Mesenchymal stem cell (in vitro differentiated cells and primary cell): ENCODE measurements at regions not wholly inside any gene's neighbourhood (a gene's known extent, or its start where the extent isn't known, plus 50 kb on each side); places are given as distances from the start of the nearest gene placed in this dataset.

Source experiments
- DNase-seq: peaks from one replicate; pipeline ENCODE4 v3.0.0-alpha.2; 2013
- H2AFZ ChIP-seq: one replicate; pipeline ENCODE4 v1.6.1; 2013; ENCODE audit warnings: low read depth, mild to moderate bottlenecking, control low read depth, inconsistent platforms, low read length, moderate library complexity
- H2AK5ac ChIP-seq: 2 replicates; pipeline ENCODE4 v1.6.1; 2013; ENCODE audit warnings: low read length, moderate library complexity, mild to moderate bottlenecking, inconsistent platforms; ENCODE audit not compliant: severe bottlenecking
- H2BK120ac ChIP-seq: one replicate; pipeline ENCODE4 v1.6.1; 2013; ENCODE audit warnings: low read depth, mild to moderate bottlenecking, inconsistent platforms, low read length, moderate library complexity
- H2BK12ac ChIP-seq, 2 experiments: one replicate each; pipeline ENCODE4 v1.6.1; 2013; ENCODE audit warnings: inconsistent platforms in 2 of 2, low read length in 2 of 2, mild to moderate bottlenecking in 2 of 2, moderate library complexity in 2 of 2, control low read depth in 1 of 2
- H2BK15ac ChIP-seq: one replicate; pipeline ENCODE4 v1.6.1; 2013; ENCODE audit warnings: mild to moderate bottlenecking, low read depth, inconsistent platforms; ENCODE audit not compliant: poor library complexity, severe bottlenecking
- H2BK5ac ChIP-seq: 2 replicates; pipeline ENCODE4 v1.6.1; 2013; ENCODE audit warnings: low read depth, mild to moderate bottlenecking, low read length, control low read depth, inconsistent platforms; ENCODE audit not compliant: poor library complexity, severe bottlenecking
- H3K14ac ChIP-seq, 2 experiments: one replicate each; pipeline ENCODE4 v1.6.1; 2013; ENCODE audit warnings: inconsistent platforms in 2 of 2, low read length in 2 of 2, control low read depth in 1 of 2, mild to moderate bottlenecking in 1 of 2, moderate library complexity in 1 of 2
- H3K18ac ChIP-seq, 2 experiments: one replicate each; pipeline ENCODE4 v1.6.1; 2013; ENCODE audit warnings: inconsistent platforms in 2 of 2, low read length in 2 of 2, control low read depth in 1 of 2, low read depth in 1 of 2, mild to moderate bottlenecking in 1 of 2
- H3K23ac ChIP-seq, 2 experiments: one replicate each; pipeline ENCODE4 v1.6.1; 2013; ENCODE audit warnings: inconsistent platforms in 2 of 2, low read length in 2 of 2, mild to moderate bottlenecking in 2 of 2, moderate library complexity in 2 of 2, control low read depth in 1 of 2
- H3K27ac ChIP-seq: 2 replicates; pipeline ENCODE4 v1.5.1; 2013; ENCODE audit warnings: mild to moderate bottlenecking, moderate library complexity, low read length, control low read depth, inconsistent platforms; ENCODE audit not compliant: poor library complexity, severe bottlenecking
- H3K27me3 ChIP-seq, 2 experiments: 2 replicates each; pipeline versions ENCODE4 v1.6.1 to v1.7.0; 2013; ENCODE audit warnings: low read length in 2 of 2, mild to moderate bottlenecking in 2 of 2, moderate library complexity in 2 of 2, control low read depth in 1 of 2, inconsistent platforms in 1 of 2; ENCODE audit not compliant: control insufficient read depth in 1 of 2, insufficient read depth in 1 of 2
- H3K36me3 ChIP-seq, 2 experiments: 2 replicates each; pipeline versions ENCODE4 v1.6.1 to v1.7.0; 2013; ENCODE audit warnings: low read length in 2 of 2, control low read depth in 1 of 2, inconsistent platforms in 1 of 2, low read depth in 1 of 2, mild to moderate bottlenecking in 1 of 2; ENCODE audit not compliant: insufficient read depth in 2 of 2, control insufficient read depth in 1 of 2
- H3K4ac ChIP-seq, 2 experiments: one replicate each; pipeline ENCODE4 v1.6.1; 2013; ENCODE audit warnings: inconsistent platforms in 2 of 2, low read length in 2 of 2, mild to moderate bottlenecking in 2 of 2, moderate library complexity in 2 of 2, control low read depth in 1 of 2, low read depth in 1 of 2
- H3K4me1 ChIP-seq: 2 replicates; pipeline ENCODE4 v1.6.1; 2013; ENCODE audit warnings: low read depth, low read length, control low read depth; ENCODE audit not compliant: control insufficient read depth, insufficient read depth
- H3K4me2 ChIP-seq: 2 replicates; pipeline ENCODE4 v1.6.1; 2013; ENCODE audit warnings: low read length, mild to moderate bottlenecking, inconsistent platforms; ENCODE audit not compliant: poor library complexity, severe bottlenecking
- H3K4me3 ChIP-seq, 2 experiments: 2 replicates each; pipeline versions ENCODE4 v1.5.1 to v1.7.0; 2013; ENCODE audit warnings: low read length in 2 of 2, mild to moderate bottlenecking in 2 of 2, control low read depth in 1 of 2, low read depth in 1 of 2; ENCODE audit not compliant: insufficient read depth in 1 of 2
- H3K79me1 ChIP-seq: replicated peaks from 2 replicates; pipeline ENCODE4 v1.6.1; 2013; ENCODE audit warnings: mild to moderate bottlenecking, control low read depth, low read length, inconsistent platforms; ENCODE audit not compliant: poor library complexity, severe bottlenecking
- H3K9ac ChIP-seq: 2 replicates; pipeline ENCODE4 v1.7.0; 2013; ENCODE audit warnings: mild to moderate bottlenecking, low read length, moderate library complexity
- H3K9me3 ChIP-seq: 2 replicates; pipeline ENCODE4 v1.7.0; 2013; ENCODE audit warnings: mild to moderate bottlenecking, low read length; ENCODE audit not compliant: control insufficient read depth
- H4K8ac ChIP-seq: one replicate; pipeline ENCODE4 v1.6.1; 2013; ENCODE audit warnings: inconsistent platforms, mild to moderate bottlenecking, low read length, moderate library complexity
- H4K91ac ChIP-seq: one replicate; pipeline ENCODE4 v1.6.1; 2013; ENCODE audit warnings: mild to moderate bottlenecking, low read length, inconsistent platforms
- WGBS: methylation state at CpG from one replicate; pipeline ENCODE4 v1.1.7; 2013; ENCODE audit warnings: mixed read lengths; 5-methylcytosine and 5-hydroxymethylcytosine counted together

- Histone ChIP-seq H4K91ac (no peak overlapping the region), H3K4me1 (no peaks in the 10 kb centered on the region), H4K8ac (no peak overlapping the region), H3K36me3 (peaks cover 0 to 10% of the 10 kb centered on the region in 2 experiments), H3K9ac (no peak overlapping the region), H3K4me3 (no peak overlapping the region), H3K14ac (no peak overlapping the region), H2BK120ac (no peak overlapping the region), H2AFZ (no peak overlapping the region), H2BK5ac (no peak overlapping the region), H3K23ac (no peak overlapping the region), H3K27ac (no peak overlapping the region), H2BK12ac (no peak overlapping the region), H3K79me1 (no peaks in the 10 kb centered on the region), H3K9me3 (no peaks in the 10 kb centered on the region), H2BK15ac (no peak overlapping the region), H3K4me2 (no peak overlapping the region), H3K18ac (no peak overlapping the region), H3K4ac (no peak overlapping the region), H2AK5ac (no peak overlapping the region), H3K27me3 (no peaks in the 10 kb centered on the region)
- 56% methylated on average over 1 of the region's 4 CpGs for WGBS
- DNase-seq: no peak
These were observed 54.4 kb downstream of the NIBAN1 start for GRCh38 chr1:184919892-184920291.

GRCh38 chr1:184915463-184916090 is 58.7 kb downstream of the NIBAN1 start:
- no peak for DNase-seq
- WGBS: 86% methylated on average over 1 of the region's 3 CpGs

GRCh38 chr1:184914149-184914548 is 60.2 kb downstream of the NIBAN1 start:
- peaks cover 0 to 24% of the 10 kb centered on the region in 2 experiments for H3K36me3 ChIP-seq
- 100% methylated on average over 4 of the region's 4 CpGs for WGBS
- H3K4me2 ChIP-seq: no peak overlapping the region
- no peak overlapping the region for H4K8ac ChIP-seq
- no peak overlapping the region for H3K18ac ChIP-seq
- H3K14ac ChIP-seq: no peak overlapping the region
- no peak overlapping the region for H2AFZ ChIP-seq
- H2BK15ac ChIP-seq: no peak overlapping the region
- no peak overlapping the region for H3K27ac ChIP-seq
- no peak overlapping the region for H3K4ac ChIP-seq
- H3K23ac ChIP-seq: no peak overlapping the region
- no peaks in the 10 kb centered on the region for H3K9me3 ChIP-seq
- DNase-seq: no peak
- H3K4me1 ChIP-seq: no peaks in the 10 kb centered on the region
- no peak overlapping the region for H2BK5ac ChIP-seq
- no peak overlapping the region for H3K4me3 ChIP-seq
- H2BK12ac ChIP-seq: no peak overlapping the region
- no peak overlapping the region for H3K9ac ChIP-seq
- no peak overlapping the region for H2BK120ac ChIP-seq
- H4K91ac ChIP-seq: no peak overlapping the region
- no peaks in the 10 kb centered on the region for H3K79me1 ChIP-seq
- H2AK5ac ChIP-seq: no peak overlapping the region
- no peaks in the 10 kb centered on the region for H3K27me3 ChIP-seq

More at GRCh38 chr1:184915463-184916090, 58.7 kb downstream of the NIBAN1 start:
- H4K91ac ChIP-seq: no peak overlapping the region
- H3K27me3 ChIP-seq: no peaks in the 10 kb centered on the region
- no peak overlapping the region for H2BK120ac ChIP-seq
- H3K23ac ChIP-seq: no peak overlapping the region
- H2AK5ac ChIP-seq: no peak overlapping the region
- no peak overlapping the region for H4K8ac ChIP-seq
- H3K27ac ChIP-seq: no peak overlapping the region
- no peak overlapping the region for H2BK5ac ChIP-seq
- no peak overlapping the region for H3K9ac ChIP-seq
- H2AFZ ChIP-seq: no peak overlapping the region
- H3K79me1 ChIP-seq: no peaks in the 10 kb centered on the region
- H3K14ac ChIP-seq: no peak overlapping the region
- no peak overlapping the region for H3K4me3 ChIP-seq
- no peak overlapping the region for H2BK15ac ChIP-seq
- H3K18ac ChIP-seq: no peak overlapping the region
- H3K4me1 ChIP-seq: no peaks in the 10 kb centered on the region
- no peak overlapping the region for H2BK12ac ChIP-seq
- no peak overlapping the region for H3K4me2 ChIP-seq
- no peak overlapping the region for H3K4ac ChIP-seq
- peaks cover 0 to 27% of the 10 kb centered on the region in 2 experiments for H3K36me3 ChIP-seq
- H3K9me3 ChIP-seq: no peaks in the 10 kb centered on the region

GRCh38 chr1:184912392-184912791 is 61.9 kb downstream of the NIBAN1 start:
- Histone ChIP-seq H2AK5ac (no peak overlapping the region), H3K27ac (no peak overlapping the region), H4K8ac (no peak overlapping the region), H3K18ac (no peak overlapping the region), H3K4me1 (no peaks in the 10 kb centered on the region), H3K79me1 (no peaks in the 10 kb centered on the region), H3K14ac (no peak overlapping the region), H3K4ac (no peak overlapping the region), H2BK15ac (no peak overlapping the region), H3K36me3 (peaks cover 0 to 22% of the 10 kb centered on the region in 2 experiments), H3K9me3 (no peaks in the 10 kb centered on the region), H2BK5ac (no peak overlapping the region), H3K23ac (no peak overlapping the region), H3K9ac (no peak overlapping the region), H3K27me3 (no peaks in the 10 kb centered on the region), H2BK12ac (no peak overlapping the region), H4K91ac (no peak overlapping the region), H2BK120ac (no peak overlapping the region), H3K4me3 (no peak overlapping the region), H2AFZ (no peak overlapping the region), H3K4me2 (no peak overlapping the region)
- no peak for DNase-seq
- 93% methylated on average over 2 of the region's 3 CpGs for WGBS
